ENCODE measurements at regions not wholly inside any gene's neighbourhood (a gene's known extent, or its start where the extent isn't known, plus 50 kb on each side); places are given as distances from the start of the nearest gene placed in this dataset.

DNA sequence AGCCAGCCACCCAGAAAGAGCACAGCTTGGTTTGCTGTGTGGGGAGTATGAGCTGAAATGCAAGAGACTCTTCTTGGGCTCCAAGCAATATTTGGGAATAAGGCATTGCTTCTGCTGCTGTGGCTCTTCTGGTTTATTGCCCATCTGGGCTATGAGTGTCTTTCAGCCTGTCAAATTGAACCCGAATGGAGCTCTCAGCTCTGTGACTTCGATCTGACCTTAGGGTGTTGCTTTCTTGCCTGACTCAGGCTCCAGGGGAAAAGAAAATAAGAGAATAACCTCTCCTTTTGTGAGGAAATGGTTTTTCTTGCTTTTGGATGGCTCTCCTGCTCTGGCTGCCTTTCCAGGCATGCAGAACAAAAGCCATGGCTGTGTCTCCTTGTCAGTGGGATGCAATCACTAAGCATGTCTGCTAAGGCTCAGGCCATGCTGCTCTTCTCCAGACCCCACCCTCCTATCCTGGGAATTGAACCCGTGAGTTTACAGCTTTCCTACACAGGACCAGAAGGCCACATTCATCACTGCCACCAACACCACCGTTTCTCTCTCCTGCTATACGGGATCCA lies 169.4 kb upstream of the JAG1 start:
- Histone ChIP-seq H3K4me2 (ENCODE audit: low read length) (no peak overlapping the region), H3K36me3 (ENCODE audit: insufficient read depth, low read length) (no peaks in the 10 kb centered on the region), H4K20me1 (ENCODE audit: insufficient read depth, low read length) (no peaks in the 10 kb centered on the region), H3K4me1 (ENCODE audit: insufficient read depth, low read length) (no peaks in the 10 kb centered on the region), H3K27ac (ENCODE audit: low read depth, low read length) (no peak overlapping the region), H3K4me3 (ENCODE audit: insufficient read depth, low read depth, low read length) (no peak overlapping the region), H2AFZ (ENCODE audit: low read depth, low read length) (no peak overlapping the region), H3K9me3 (ENCODE audit: insufficient read depth, low read depth, low read length) (no peaks in the 10 kb centered on the region), H3K9ac (ENCODE audit: low read length) (no peak overlapping the region), H3K27me3 (ENCODE audit: insufficient read depth, low read length) (no peaks in the 10 kb centered on the region), H3K79me2 (ENCODE audit: insufficient read depth, low read length) (no peaks in the 10 kb centered on the region)
- Mint-ChIP-seq H3K9me3 (ENCODE audit: unreplicated experiment) (peaks cover 7% of the 10 kb centered on the region), H3K36me3 (ENCODE audit: low read depth, unreplicated experiment) (no peaks in the 10 kb centered on the region), H3K4me3 (ENCODE audit: unreplicated experiment) (no peak overlapping the region), H3K4me1 (ENCODE audit: low read depth, unreplicated experiment) (peaks cover 15% of the 10 kb centered on the region), H3K27ac (ENCODE audit: unreplicated experiment) (no peak overlapping the region), H3K27me3 (ENCODE audit: low read depth, unreplicated experiment) (no peaks in the 10 kb centered on the region)
- TF ChIP-seq CTCF (IDR thresholded peaks at IDR 0.05; ENCODE audit: insufficient read depth, low read depth, low read length) (no peak), EZH2 (IDR thresholded peaks at IDR 0.05; ENCODE audit: insufficient read depth, low read length) (no peak)
- FAIRE-seq: no peak
- DNase-seq (ENCODE audit: low read depth): no peak

DNA sequence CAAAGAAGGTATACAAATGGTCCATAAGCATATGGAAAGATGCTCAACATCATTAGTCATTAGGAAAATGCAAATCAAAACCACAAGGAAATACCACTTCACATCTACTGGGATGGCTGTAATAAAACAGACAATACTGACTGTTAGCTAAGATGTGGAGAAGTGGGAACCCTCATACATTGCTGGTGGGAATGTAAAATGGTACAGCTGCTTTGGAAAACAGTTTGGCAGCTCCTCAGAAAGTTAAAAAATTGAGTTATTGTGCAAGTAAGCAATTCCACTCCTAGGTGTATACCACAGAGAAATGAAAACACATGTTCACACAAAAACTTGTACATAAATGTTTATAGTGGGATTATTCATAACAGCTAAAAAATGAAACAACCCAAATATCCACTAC lies 173.0 kb upstream of the JAG1 start:
- no peaks in the 10 kb centered on the region for H3K36me3 ChIP-seq (ENCODE audit: insufficient read depth, low read length)
- FAIRE-seq: no peak
- no peak overlapping the region for H2AFZ ChIP-seq (ENCODE audit: low read depth, low read length)
- Mint-ChIP-seq H3K4me3 (ENCODE audit: unreplicated experiment) (no peak overlapping the region), H3K27ac (ENCODE audit: unreplicated experiment) (no peak overlapping the region), H3K36me3 (ENCODE audit: low read depth, unreplicated experiment) (no peaks in the 10 kb centered on the region), H3K4me1 (ENCODE audit: low read depth, unreplicated experiment) (peaks cover 30% of the 10 kb centered on the region), H3K9me3 (ENCODE audit: unreplicated experiment) (peaks cover 5% of the 10 kb centered on the region), H3K27me3 (ENCODE audit: low read depth, unreplicated experiment) (no peaks in the 10 kb centered on the region)
- H3K9me3 ChIP-seq (ENCODE audit: insufficient read depth, low read depth, low read length): no peaks in the 10 kb centered on the region
- H3K4me1 ChIP-seq (ENCODE audit: insufficient read depth, low read length): peaks cover 10% of the 10 kb centered on the region
- no peaks in the 10 kb centered on the region for H3K27me3 ChIP-seq (ENCODE audit: insufficient read depth, low read length)
- H3K4me3 ChIP-seq (ENCODE audit: insufficient read depth, low read depth, low read length): no peak overlapping the region
- H4K20me1 ChIP-seq (ENCODE audit: insufficient read depth, low read length): no peaks in the 10 kb centered on the region
- H3K9ac ChIP-seq (ENCODE audit: low read length): no peak overlapping the region
- TF ChIP-seq EZH2 (IDR thresholded peaks at IDR 0.05; ENCODE audit: insufficient read depth, low read length) (no peak), CTCF (IDR thresholded peaks at IDR 0.05; ENCODE audit: insufficient read depth, low read depth, low read length) (no peak)
- H3K27ac ChIP-seq (ENCODE audit: low read depth, low read length): no peak overlapping the region
- no peaks in the 10 kb centered on the region for H3K79me2 ChIP-seq (ENCODE audit: insufficient read depth, low read length)
- DNase-seq (ENCODE audit: low read depth): peak; percentile 38
- H3K4me2 ChIP-seq (ENCODE audit: low read length): no peak overlapping the region

DNA sequence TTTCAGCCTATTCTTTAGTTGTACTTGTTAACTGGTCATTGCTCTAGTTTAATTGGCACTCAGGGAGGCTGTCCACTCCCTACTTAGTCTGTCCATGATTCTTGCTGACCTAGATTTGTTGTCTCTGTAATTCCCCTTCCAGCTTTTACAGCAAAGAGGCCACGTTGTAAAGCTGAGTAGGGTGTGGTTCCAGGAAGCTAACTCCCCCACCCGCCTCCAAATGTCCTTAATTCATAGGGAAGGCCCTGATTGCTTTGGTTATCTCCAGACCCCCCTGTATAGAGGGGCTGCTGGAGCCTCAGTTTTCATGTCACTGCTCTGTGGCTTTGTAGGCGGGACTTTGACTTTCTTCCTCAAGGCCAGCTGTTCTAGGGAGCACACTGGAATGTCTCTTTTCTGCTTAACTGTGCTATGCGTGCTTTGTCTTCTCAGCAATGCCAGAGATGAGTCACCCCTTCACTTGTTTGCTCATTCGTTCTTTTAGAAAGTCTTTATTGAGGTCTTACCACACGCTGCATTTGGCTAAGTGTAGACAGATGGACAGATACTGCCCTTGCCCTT lies 175.1 kb upstream of the JAG1 start:
- DNase-seq (ENCODE audit: low read depth) (peak; percentile 98), FAIRE-seq (peak; percentile 98)
- H4K20me1 ChIP-seq (ENCODE audit: insufficient read depth, low read length): no peaks in the 10 kb centered on the region
- no peaks in the 10 kb centered on the region for H3K27me3 Mint-ChIP-seq (ENCODE audit: low read depth, unreplicated experiment)
- H3K27me3 ChIP-seq (ENCODE audit: insufficient read depth, low read length): no peaks in the 10 kb centered on the region
- H3K27ac Mint-ChIP-seq (ENCODE audit: unreplicated experiment): peak overlapping the region; percentile 89
- H3K4me3 ChIP-seq (ENCODE audit: insufficient read depth, low read depth, low read length): no peak overlapping the region
- peak overlapping the region; percentile 34 for H3K27ac ChIP-seq (ENCODE audit: low read depth, low read length)
- no peaks in the 10 kb centered on the region for H3K36me3 Mint-ChIP-seq (ENCODE audit: low read depth, unreplicated experiment)
- no peak for TF ChIP-seq EZH2 (IDR thresholded peaks at IDR 0.05; ENCODE audit: insufficient read depth, low read length)
- no peak for TF ChIP-seq CTCF (IDR thresholded peaks at IDR 0.05; ENCODE audit: insufficient read depth, low read depth, low read length)
- H3K4me1 ChIP-seq (ENCODE audit: insufficient read depth, low read length): peaks cover 10% of the 10 kb centered on the region
- H3K9me3 ChIP-seq (ENCODE audit: insufficient read depth, low read depth, low read length): no peaks in the 10 kb centered on the region
- no peak overlapping the region for H3K9ac ChIP-seq (ENCODE audit: low read length)
- peaks cover 33% of the 10 kb centered on the region for H3K4me1 Mint-ChIP-seq (ENCODE audit: low read depth, unreplicated experiment)
- no peaks in the 10 kb centered on the region for H3K36me3 ChIP-seq (ENCODE audit: insufficient read depth, low read length)
- peak overlapping the region; percentile 43 for H2AFZ ChIP-seq (ENCODE audit: low read depth, low read length)
- no peak overlapping the region for H3K4me3 Mint-ChIP-seq (ENCODE audit: unreplicated experiment)
- H3K4me2 ChIP-seq (ENCODE audit: low read length): peak overlapping the region; percentile 59
- no peaks in the 10 kb centered on the region for H3K79me2 ChIP-seq (ENCODE audit: insufficient read depth, low read length)
- H3K9me3 Mint-ChIP-seq (ENCODE audit: unreplicated experiment): no peaks in the 10 kb centered on the region
